GM19455 (cell line): ENCODE measurements at regions not wholly inside any gene's neighbourhood (a gene's known extent, or its start where the extent isn't known, plus 50 kb on each side); places are given as distances from the start of the nearest gene placed in this dataset.

Experiments used
- ATAC-seq: cut with Tn5 transposase; IDR thresholded peaks from one replicate; pipeline ENCODE4 v1.9.1; 2021; ENCODE audit not compliant: unreplicated experiment

GRCh38 chr9:87319656-87320055 lies 178.0 kb upstream of the DAPK1 start:
- no peak for ATAC-seq

GRCh38 chr9:87320146-87320884 lies 177.4 kb upstream of the DAPK1 start:
- ATAC-seq = no peak

GRCh38 chr9:87322840-87323635 lies 174.6 kb upstream of the DAPK1 start:
- ATAC-seq = no peak

GRCh38 chr9:87323928-87324327 lies 173.7 kb upstream of the DAPK1 start:
- ATAC-seq = no peak

- no peak for ATAC-seq
Measured at GRCh38 chr9:87324613-87325194, 173.0 kb upstream of the DAPK1 start.

GRCh38 chr9:87327575-87328125 lies 170.0 kb upstream of the DAPK1 start:
- no peak for ATAC-seq

GRCh38 chr9:87333802-87334201 lies 163.9 kb upstream of the DAPK1 start:
- no peak for ATAC-seq

GRCh38 chr9:87334366-87334765 lies 163.3 kb upstream of the DAPK1 start:
- ATAC-seq = no peak

GRCh38 chr9:87336407-87336806 lies 161.3 kb upstream of the DAPK1 start:
- no peak for ATAC-seq

GRCh38 chr9:87336914-87337333 lies 160.7 kb upstream of the DAPK1 start:
- no peak for ATAC-seq

- ATAC-seq = no peak
Measured at GRCh38 chr9:87337335-87338087, 160.2 kb upstream of the DAPK1 start.

- no peak for ATAC-seq
Measured at GRCh38 chr9:87338088-87338989, 159.3 kb upstream of the DAPK1 start.

GRCh38 chr9:87340391-87340790 lies 157.3 kb upstream of the DAPK1 start:
- ATAC-seq = no peak

GRCh38 chr9:87342743-87343142 lies 154.9 kb upstream of the DAPK1 start:
- ATAC-seq = no peak

- no peak for ATAC-seq
Measured at GRCh38 chr9:87343816-87344430, 153.7 kb upstream of the DAPK1 start.

GRCh38 chr9:87346061-87346665 lies 151.5 kb upstream of the DAPK1 start:
- ATAC-seq = no peak

GRCh38 chr9:87350915-87351314 lies 146.8 kb upstream of the DAPK1 start:
- ATAC-seq = no peak

GRCh38 chr9:87353301-87353700 lies 144.4 kb upstream of the DAPK1 start:
- ATAC-seq = no peak

- no peak for ATAC-seq
Measured at GRCh38 chr9:87354147-87354546, 143.5 kb upstream of the DAPK1 start.
